ENCODE measurements at regions not wholly inside any gene's neighbourhood (a gene's known extent, or its start where the extent isn't known, plus 50 kb on each side); places are given as distances from the start of the nearest gene placed in this dataset.

DNA sequence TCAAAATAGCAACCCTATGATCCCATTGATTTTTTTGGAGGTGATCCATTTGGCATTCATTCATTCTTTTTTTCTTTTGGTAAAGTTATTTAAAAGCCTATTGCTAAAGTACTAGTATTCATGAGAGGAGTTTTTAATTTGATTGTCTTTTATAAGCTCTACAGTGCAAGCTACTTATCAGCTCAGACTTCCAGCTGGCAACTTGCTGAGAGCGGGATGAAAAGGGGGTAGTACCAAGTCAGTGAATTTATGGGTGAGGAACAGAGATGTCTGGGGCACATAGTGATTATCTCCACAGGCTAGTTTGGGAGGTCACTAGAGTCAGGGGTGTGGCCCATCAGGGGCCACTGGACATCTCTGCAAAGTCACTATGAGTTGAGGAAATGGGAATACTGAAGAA lies 202.4 kb downstream of the PIK3C3 start:
- TF ChIP-seq, protein P1, sequence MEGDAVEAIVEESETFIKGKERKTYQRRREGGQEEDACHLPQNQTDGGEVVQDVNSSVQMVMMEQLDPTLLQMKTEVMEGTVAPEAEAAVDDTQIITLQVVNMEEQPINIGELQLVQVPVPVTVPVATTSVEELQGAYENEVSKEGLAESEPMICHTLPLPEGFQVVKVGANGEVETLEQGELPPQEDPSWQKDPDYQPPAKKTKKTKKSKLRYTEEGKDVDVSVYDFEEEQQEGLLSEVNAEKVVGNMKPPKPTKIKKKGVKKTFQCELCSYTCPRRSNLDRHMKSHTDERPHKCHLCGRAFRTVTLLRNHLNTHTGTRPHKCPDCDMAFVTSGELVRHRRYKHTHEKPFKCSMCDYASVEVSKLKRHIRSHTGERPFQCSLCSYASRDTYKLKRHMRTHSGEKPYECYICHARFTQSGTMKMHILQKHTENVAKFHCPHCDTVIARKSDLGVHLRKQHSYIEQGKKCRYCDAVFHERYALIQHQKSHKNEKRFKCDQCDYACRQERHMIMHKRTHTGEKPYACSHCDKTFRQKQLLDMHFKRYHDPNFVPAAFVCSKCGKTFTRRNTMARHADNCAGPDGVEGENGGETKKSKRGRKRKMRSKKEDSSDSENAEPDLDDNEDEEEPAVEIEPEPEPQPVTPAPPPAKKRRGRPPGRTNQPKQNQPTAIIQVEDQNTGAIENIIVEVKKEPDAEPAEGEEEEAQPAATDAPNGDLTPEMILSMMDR (IDR thresholded peaks at IDR 0.05; ENCODE audit: unreplicated experiment) = no peak
- peaks cover 3% of the 10 kb centered on the region for H3K9me3 Mint-ChIP-seq (ENCODE audit: low read depth, unreplicated experiment)
- CTCF ChIA-PET = no interaction called here
- no TSS peak for BruUV-seq (replicated peaks)
- intact Hi-C loops (cut with micrococcal nuclease; ENCODE audit: unreplicated experiment) = no loop called here
- no peaks in the 10 kb centered on the region for H3K36me3 Mint-ChIP-seq (ENCODE audit: insufficient read depth, unreplicated experiment)
- no peak overlapping the region for H3K27ac Mint-ChIP-seq (ENCODE audit: unreplicated experiment)
- no peak overlapping the region for H3K4me3 Mint-ChIP-seq (ENCODE audit: low read depth, unreplicated experiment)
- DNase-seq = no peak
- no peaks in the 10 kb centered on the region for H3K27me3 Mint-ChIP-seq (ENCODE audit: unreplicated experiment)
- H3K4me1 Mint-ChIP-seq (ENCODE audit: low read depth, unreplicated experiment) = peaks cover 12% of the 10 kb centered on the region

DNA sequence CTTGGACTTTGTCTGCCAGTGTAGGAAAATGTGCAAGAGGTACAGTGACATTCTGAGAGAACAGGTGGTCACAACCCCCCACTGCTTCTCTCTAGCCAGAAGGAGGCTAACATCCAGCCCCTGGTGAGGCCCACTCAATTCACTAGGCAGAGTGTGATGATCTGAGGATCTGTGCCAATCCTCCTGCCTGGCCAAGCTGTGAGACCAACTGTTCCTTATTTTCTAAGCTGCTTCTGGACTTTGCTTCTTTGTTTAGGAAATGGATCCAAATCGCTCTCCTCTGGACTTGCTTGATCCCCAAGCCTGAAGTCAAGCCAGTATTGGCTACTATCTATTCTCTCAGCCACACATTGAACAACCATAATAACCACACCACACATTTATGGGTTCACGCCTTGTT lies 202.8 kb downstream of the PIK3C3 start:
- Mint-ChIP-seq H3K27ac (ENCODE audit: unreplicated experiment) (no peak overlapping the region), H3K4me3 (ENCODE audit: low read depth, unreplicated experiment) (no peak overlapping the region), H3K4me1 (ENCODE audit: low read depth, unreplicated experiment) (peaks cover 12% of the 10 kb centered on the region), H3K27me3 (ENCODE audit: unreplicated experiment) (no peaks in the 10 kb centered on the region), H3K9me3 (ENCODE audit: low read depth, unreplicated experiment) (peaks cover 3% of the 10 kb centered on the region), H3K36me3 (ENCODE audit: insufficient read depth, unreplicated experiment) (no peaks in the 10 kb centered on the region)
- no peak for DNase-seq
- TF ChIP-seq, protein P1 (IDR thresholded peaks at IDR 0.05; ENCODE audit: unreplicated experiment) = no peak
- CTCF ChIA-PET = no interaction called here
- intact Hi-C loops (cut with micrococcal nuclease; ENCODE audit: unreplicated experiment) = no loop called here
- no TSS peak for BruUV-seq (replicated peaks)

DNA sequence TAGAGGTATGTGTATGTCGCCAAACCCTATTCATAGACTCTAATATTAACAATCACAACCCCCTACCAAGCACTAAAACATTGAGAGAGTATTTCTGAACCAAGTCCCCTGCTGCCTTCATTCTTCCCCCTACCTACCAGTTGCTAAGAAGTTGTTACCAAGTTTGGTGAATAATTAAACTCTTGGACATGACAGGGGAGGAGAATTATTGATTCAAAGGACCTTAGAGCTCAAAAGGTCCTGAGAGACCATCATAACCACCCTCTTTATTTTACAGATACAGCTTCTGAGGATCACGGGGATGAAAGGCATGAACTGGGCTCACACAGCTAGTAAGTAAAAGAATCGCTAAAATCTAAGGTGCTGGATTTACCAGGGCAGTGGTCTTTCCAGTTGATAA lies 204.1 kb downstream of the PIK3C3 start:
- CTCF ChIA-PET = no interaction called here
- TF ChIP-seq, protein P1 (IDR thresholded peaks at IDR 0.05; ENCODE audit: unreplicated experiment) = no peak
- H3K9me3 Mint-ChIP-seq (ENCODE audit: low read depth, unreplicated experiment) = peaks cover 3% of the 10 kb centered on the region
- peaks cover 8% of the 10 kb centered on the region for H3K4me1 Mint-ChIP-seq (ENCODE audit: low read depth, unreplicated experiment)
- DNase-seq = no peak
- no peak overlapping the region for H3K4me3 Mint-ChIP-seq (ENCODE audit: low read depth, unreplicated experiment)
- no TSS peak for BruUV-seq (replicated peaks)
- no peaks in the 10 kb centered on the region for H3K27me3 Mint-ChIP-seq (ENCODE audit: unreplicated experiment)
- no peaks in the 10 kb centered on the region for H3K36me3 Mint-ChIP-seq (ENCODE audit: insufficient read depth, unreplicated experiment)
- intact Hi-C loops (cut with micrococcal nuclease; ENCODE audit: unreplicated experiment) = no loop called here
- no peak overlapping the region for H3K27ac Mint-ChIP-seq (ENCODE audit: unreplicated experiment)

DNA sequence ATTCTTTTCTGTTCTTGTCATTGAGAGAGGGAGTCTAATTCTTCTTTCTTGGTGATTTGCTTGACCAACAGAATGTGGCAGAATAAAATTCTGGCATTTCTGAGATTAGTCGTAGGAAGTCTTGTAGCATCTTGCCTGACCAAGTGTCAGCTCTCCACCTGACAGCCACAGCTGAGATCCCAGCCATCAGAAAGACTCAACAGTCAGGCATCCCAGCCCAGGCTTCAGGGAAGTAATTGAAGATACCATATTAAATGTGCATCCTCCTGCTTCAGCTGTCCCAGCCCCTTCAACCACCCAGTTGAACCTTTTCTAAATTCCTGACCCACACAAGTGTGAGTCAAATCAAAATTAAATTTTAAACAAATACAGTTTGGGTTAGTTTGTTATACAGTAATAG lies 208.3 kb downstream of the PIK3C3 start:
- no peaks in the 10 kb centered on the region for H3K4me1 Mint-ChIP-seq (ENCODE audit: low read depth, unreplicated experiment)
- no peaks in the 10 kb centered on the region for H3K27me3 Mint-ChIP-seq (ENCODE audit: unreplicated experiment)
- DNase-seq = no peak
- TF ChIP-seq, protein P1 (IDR thresholded peaks at IDR 0.05; ENCODE audit: unreplicated experiment) = no peak
- H3K9me3 Mint-ChIP-seq (ENCODE audit: low read depth, unreplicated experiment) = peaks cover 7% of the 10 kb centered on the region
- no TSS peak for BruUV-seq (replicated peaks)
- H3K36me3 Mint-ChIP-seq (ENCODE audit: insufficient read depth, unreplicated experiment) = no peaks in the 10 kb centered on the region
- intact Hi-C loops (cut with micrococcal nuclease; ENCODE audit: unreplicated experiment) = no loop called here
- CTCF ChIA-PET = no interaction called here
- no peak overlapping the region for H3K27ac Mint-ChIP-seq (ENCODE audit: unreplicated experiment)
- no peak overlapping the region for H3K4me3 Mint-ChIP-seq (ENCODE audit: low read depth, unreplicated experiment)

DNA sequence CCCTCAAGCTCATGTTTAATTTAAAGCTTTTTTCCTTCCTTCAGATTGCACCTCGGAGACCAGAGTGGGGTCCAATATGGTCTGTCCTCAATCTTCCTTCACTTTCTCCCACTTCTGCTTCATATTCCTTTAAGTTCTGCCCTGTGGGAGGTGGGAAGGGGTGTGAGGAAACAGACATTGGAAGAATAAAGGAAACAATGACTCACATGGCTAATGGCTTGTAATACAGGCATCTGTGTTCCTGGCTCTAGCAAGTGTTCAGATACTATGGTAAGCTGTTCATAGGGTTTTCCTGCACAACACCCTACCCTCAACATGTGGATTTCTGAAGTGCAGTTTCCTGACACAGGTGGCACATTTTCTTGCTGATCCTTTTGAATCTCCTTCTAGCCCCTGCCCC lies 209.5 kb downstream of the PIK3C3 start:
- intact Hi-C loops (cut with micrococcal nuclease; ENCODE audit: unreplicated experiment) = no loop called here
- no peak for DNase-seq
- no peaks in the 10 kb centered on the region for H3K4me1 Mint-ChIP-seq (ENCODE audit: low read depth, unreplicated experiment)
- H3K9me3 Mint-ChIP-seq (ENCODE audit: low read depth, unreplicated experiment) = peaks cover 7% of the 10 kb centered on the region
- no peaks in the 10 kb centered on the region for H3K27me3 Mint-ChIP-seq (ENCODE audit: unreplicated experiment)
- H3K27ac Mint-ChIP-seq (ENCODE audit: unreplicated experiment) = no peak overlapping the region
- no peaks in the 10 kb centered on the region for H3K36me3 Mint-ChIP-seq (ENCODE audit: insufficient read depth, unreplicated experiment)
- no peak overlapping the region for H3K4me3 Mint-ChIP-seq (ENCODE audit: low read depth, unreplicated experiment)
- CTCF ChIA-PET = no interaction called here
- no TSS peak for BruUV-seq (replicated peaks)
- TF ChIP-seq, protein P1 (IDR thresholded peaks at IDR 0.05; ENCODE audit: unreplicated experiment) = no peak
